Loucy (cell line): ENCODE measurements at regions not wholly inside any gene's neighbourhood (a gene's known extent, or its start where the extent isn't known, plus 50 kb on each side); places are given as distances from the start of the nearest gene placed in this dataset.

Experiments used
- H2AFZ ChIP-seq: fragments of 200-600 bp; sonication (generic); 2 replicates; pipeline ENCODE4 v1.6.0; 2016; ENCODE audit warnings: antibody characterized with exemption, mild to moderate bottlenecking, low read length, moderate library complexity
- H3F3A ChIP-seq: fragments of 200-600 bp; 2 replicates; pipeline ENCODE4 v1.6.0; 2016; ENCODE audit warnings: antibody characterized with exemption, low read depth, mild to moderate bottlenecking
- H3K27me3 ChIP-seq: fragments of 200-600 bp; sonication (generic); 2 replicates; pipeline ENCODE4 v1.6.1; 2014; ENCODE audit warnings: low read length, mild to moderate bottlenecking; ENCODE audit not compliant: insufficient read depth, poor library complexity, severe bottlenecking
- H3K36me3 ChIP-seq: fragments of 200-600 bp; sonication (generic); 2 replicates; pipeline ENCODE4 v1.6.1; 2016; ENCODE audit warnings: low read length; ENCODE audit not compliant: insufficient read depth
- H3K4me1 ChIP-seq: fragments of 200-600 bp; sonication (generic); 2 replicates; pipeline ENCODE4 v1.5.1; 2014; ENCODE audit warnings: low read length, mild to moderate bottlenecking; ENCODE audit not compliant: insufficient read depth, poor library complexity, severe bottlenecking
- H3K4me2 ChIP-seq: fragments of 200-600 bp; sonication (generic); 2 replicates; pipeline ENCODE4 v1.6.0; 2014; ENCODE audit warnings: antibody characterized with exemption, low read length, low read depth, mild to moderate bottlenecking; ENCODE audit not compliant: poor library complexity, severe bottlenecking
- H3K4me3 ChIP-seq: fragments of 200-600 bp; sonication (generic); 2 replicates; pipeline ENCODE4 v1.5.1; 2014; ENCODE audit warnings: low read length, mild to moderate bottlenecking, mixed read lengths; ENCODE audit not compliant: poor library complexity, severe bottlenecking
- H3K79me2 ChIP-seq: fragments of 200-600 bp; sonication (generic); 2 replicates; pipeline ENCODE4 v1.6.1; 2014; ENCODE audit warnings: low read length; ENCODE audit not compliant: insufficient read depth
- H3K9ac ChIP-seq: fragments of 200-600 bp; sonication (generic); 2 replicates; pipeline ENCODE4 v1.6.0; 2014; ENCODE audit warnings: mild to moderate bottlenecking, low read depth, low read length, moderate library complexity; ENCODE audit not compliant: poor library complexity, severe bottlenecking
- H3K9me2 ChIP-seq: fragments of 200-600 bp; sonication (generic); replicated peaks from 2 replicates; pipeline ENCODE4 v1.6.1; 2016; ENCODE audit warnings: low read depth, low read length, mixed read lengths
- H3K9me3 ChIP-seq: fragments of 200-600 bp; sonication (generic); 2 replicates; pipeline ENCODE4 v1.6.1; 2014; ENCODE audit warnings: mild to moderate bottlenecking, antibody characterized with exemption, low read length, low read depth; ENCODE audit not compliant: insufficient read depth
- H4K20me1 ChIP-seq: fragments of 200-600 bp; sonication (generic); 2 replicates; pipeline ENCODE4 v1.6.0; 2014; ENCODE audit warnings: antibody characterized with exemption, low read length, mild to moderate bottlenecking; ENCODE audit not compliant: insufficient read depth, poor library complexity, severe bottlenecking
- EZH2phosphoT487 ChIP-seq: fragments of 200-600 bp; IDR thresholded peaks from 2 replicates; pipeline ENCODE4 v1.6.1; 2018; ENCODE audit warnings: antibody characterized with exemption, mild to moderate bottlenecking, moderate library complexity, borderline replicate concordance
- TF ChIP-seq, protein P1 (sequence below): fragments of 200-600 bp; sonication (generic); conservative IDR thresholded peaks from 2 replicates; pipeline ENCODE4 v1.5.1; 2014; ENCODE audit warnings: mild to moderate bottlenecking, antibody characterized with exemption, low read length

DNA sequence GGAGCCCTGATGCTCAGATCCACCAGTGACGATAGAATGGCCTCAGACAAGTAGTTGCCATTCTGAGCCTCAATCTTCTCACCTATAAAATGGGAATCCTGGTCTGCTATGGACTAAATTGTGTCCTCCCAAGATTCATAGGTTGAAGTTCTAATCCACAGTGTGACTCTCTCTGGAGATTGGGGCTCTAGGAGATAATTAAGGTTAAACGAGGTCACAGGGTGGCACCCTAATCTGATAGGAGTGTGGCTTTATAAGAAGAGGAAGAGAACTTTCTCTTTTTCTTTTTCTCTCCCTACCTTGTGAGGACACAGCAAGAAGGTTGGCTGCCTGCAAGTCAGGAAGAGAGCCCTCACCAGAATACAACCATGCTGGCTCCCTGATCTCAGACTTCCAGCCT lies 214.1 kb downstream of the KATNAL1 start:
- no peak for TF ChIP-seq EZH2phosphoT487
- TF ChIP-seq, protein P1, sequence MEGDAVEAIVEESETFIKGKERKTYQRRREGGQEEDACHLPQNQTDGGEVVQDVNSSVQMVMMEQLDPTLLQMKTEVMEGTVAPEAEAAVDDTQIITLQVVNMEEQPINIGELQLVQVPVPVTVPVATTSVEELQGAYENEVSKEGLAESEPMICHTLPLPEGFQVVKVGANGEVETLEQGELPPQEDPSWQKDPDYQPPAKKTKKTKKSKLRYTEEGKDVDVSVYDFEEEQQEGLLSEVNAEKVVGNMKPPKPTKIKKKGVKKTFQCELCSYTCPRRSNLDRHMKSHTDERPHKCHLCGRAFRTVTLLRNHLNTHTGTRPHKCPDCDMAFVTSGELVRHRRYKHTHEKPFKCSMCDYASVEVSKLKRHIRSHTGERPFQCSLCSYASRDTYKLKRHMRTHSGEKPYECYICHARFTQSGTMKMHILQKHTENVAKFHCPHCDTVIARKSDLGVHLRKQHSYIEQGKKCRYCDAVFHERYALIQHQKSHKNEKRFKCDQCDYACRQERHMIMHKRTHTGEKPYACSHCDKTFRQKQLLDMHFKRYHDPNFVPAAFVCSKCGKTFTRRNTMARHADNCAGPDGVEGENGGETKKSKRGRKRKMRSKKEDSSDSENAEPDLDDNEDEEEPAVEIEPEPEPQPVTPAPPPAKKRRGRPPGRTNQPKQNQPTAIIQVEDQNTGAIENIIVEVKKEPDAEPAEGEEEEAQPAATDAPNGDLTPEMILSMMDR = no peak
- Histone ChIP-seq H3K4me3 (no peak overlapping the region), H3K4me1 (peaks cover 5% of the 10 kb centered on the region), H3K9me3 (no peaks in the 10 kb centered on the region), H3K4me2 (no peak overlapping the region), H2AFZ (no peak overlapping the region), H3F3A (no peaks in the 10 kb centered on the region), H3K79me2 (no peaks in the 10 kb centered on the region), H3K27me3 (no peaks in the 10 kb centered on the region), H4K20me1 (no peaks in the 10 kb centered on the region), H3K9ac (no peak overlapping the region), H3K36me3 (no peaks in the 10 kb centered on the region), H3K9me2 (no peaks in the 10 kb centered on the region)

DNA sequence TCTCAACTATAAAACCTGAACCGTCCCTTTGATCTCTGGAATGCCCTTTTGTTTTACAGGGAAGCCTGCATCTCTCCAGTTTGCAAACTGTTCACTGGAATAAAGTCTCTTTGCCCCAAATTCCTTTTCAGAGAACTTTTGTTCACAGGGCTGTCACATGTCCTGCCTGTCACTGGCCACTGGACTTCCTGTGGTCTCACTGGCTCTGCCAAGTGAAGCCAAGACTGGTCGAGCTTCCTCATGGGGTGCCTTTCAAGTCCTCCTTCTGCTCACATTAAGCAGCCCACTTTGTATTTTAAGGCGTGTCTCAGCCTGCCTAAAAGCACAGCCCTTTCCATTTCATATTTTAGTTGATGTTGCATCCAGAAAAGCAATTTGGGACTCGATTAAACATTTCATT lies 215.7 kb downstream of the KATNAL1 start:
- Histone ChIP-seq H2AFZ (no peak overlapping the region), H3K9me3 (no peaks in the 10 kb centered on the region), H3F3A (no peaks in the 10 kb centered on the region), H4K20me1 (no peaks in the 10 kb centered on the region), H3K79me2 (no peaks in the 10 kb centered on the region), H3K27me3 (no peaks in the 10 kb centered on the region), H3K4me1 (peaks cover 5% of the 10 kb centered on the region), H3K4me3 (no peak overlapping the region), H3K36me3 (no peaks in the 10 kb centered on the region), H3K9me2 (no peaks in the 10 kb centered on the region), H3K9ac (no peak overlapping the region), H3K4me2 (no peak overlapping the region)
- TF ChIP-seq, protein P1 = no peak
- no peak for TF ChIP-seq EZH2phosphoT487

DNA sequence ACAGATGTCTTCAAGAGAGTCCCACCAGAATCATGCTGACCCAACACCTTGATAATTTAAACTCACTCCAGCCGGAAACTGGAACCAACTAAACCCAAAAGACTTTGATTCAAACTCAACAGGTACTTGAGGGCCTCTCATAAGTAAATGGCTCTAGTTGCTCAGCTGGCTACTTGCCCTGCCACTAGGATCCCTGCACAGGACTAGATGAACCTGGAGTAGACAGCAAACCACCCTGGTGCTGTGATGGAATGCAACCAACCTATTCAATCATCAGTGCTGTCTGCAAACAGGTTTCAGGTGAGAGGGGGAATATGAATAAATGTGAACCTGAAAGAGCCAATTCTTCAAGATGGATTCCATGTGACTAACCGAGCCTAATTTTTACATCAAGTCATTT lies 216.3 kb downstream of the KATNAL1 start:
- no peaks in the 10 kb centered on the region for H3K9me2 ChIP-seq
- no peak overlapping the region for H3K4me3 ChIP-seq
- H3K9me3 ChIP-seq = no peaks in the 10 kb centered on the region
- no peaks in the 10 kb centered on the region for H4K20me1 ChIP-seq
- H3K4me1 ChIP-seq = peaks cover 5% of the 10 kb centered on the region
- H3K4me2 ChIP-seq = no peak overlapping the region
- TF ChIP-seq, protein P1 = no peak
- no peak for TF ChIP-seq EZH2phosphoT487
- no peaks in the 10 kb centered on the region for H3F3A ChIP-seq
- H3K36me3 ChIP-seq = no peaks in the 10 kb centered on the region
- no peaks in the 10 kb centered on the region for H3K79me2 ChIP-seq
- no peak overlapping the region for H3K9ac ChIP-seq
- H2AFZ ChIP-seq = no peak overlapping the region
- no peaks in the 10 kb centered on the region for H3K27me3 ChIP-seq
